Right atrium auricular region (tissue), 2 donors: ENCODE measurements at regions not wholly inside any gene's neighbourhood (a gene's known extent, or its start where the extent isn't known, plus 50 kb on each side); places are given as distances from the start of the nearest gene placed in this dataset.

Experiments used
- DNase-seq: peaks from one replicate; pipeline ENCODE4 v3.0.0-alpha.2; 2019; ENCODE audit warnings: low spot score
- H3K27ac ChIP-seq, 2 donors: fragments of 200-600 bp; sonication (generic); 1 replicate in 1 of 2; 2 replicates in 1 of 2; pipeline ENCODE4 v1.5.1; 2016 to 2019
- H3K27me3 ChIP-seq, 2 donors: fragments of 200-600 bp; sonication (generic); one replicate each; pipeline versions ENCODE4 v1.5.1 to v1.6.0; 2017 to 2019
- H3K36me3 ChIP-seq: fragments of 200-600 bp; sonication (generic); one replicate; pipeline ENCODE4 v1.5.1; 2016
- H3K4me1 ChIP-seq, 2 donors: fragments of 200-600 bp; sonication (generic); one replicate each; pipeline versions ENCODE4 v1.5.1 to v1.6.0; 2017 to 2019
- H3K4me3 ChIP-seq, 2 donors: fragments of 200-600 bp; sonication (generic); 1 replicate in 1 of 2; 2 replicates in 1 of 2; pipeline ENCODE4 v1.5.1; 2017 to 2019; ENCODE audit warnings: mild to moderate bottlenecking in 1 of 2, moderate library complexity in 1 of 2
- H3K9me3 ChIP-seq, 2 donors: fragments of 200-600 bp; sonication (generic); one replicate each; pipeline ENCODE4 v1.5.1; 2019
- CTCF ChIP-seq, 2 donors: fragments of 200-600 bp; sonication (generic); IDR thresholded peaks; one replicate each; pipeline ENCODE4 v1.5.1; 2019; ENCODE audit warnings: antibody characterized with exemption in 2 of 2

- Histone ChIP-seq H3K4me3 (no peak overlapping the region), H3K27me3 (no peaks in the 10 kb centered on the region), H3K9me3 (no peaks in the 10 kb centered on the region), H3K4me1 (no peaks in the 10 kb centered on the region), H3K36me3 (no peaks in the 10 kb centered on the region), H3K27ac (no peak overlapping the region)
- DNase-seq, result no peak
- TF ChIP-seq CTCF (IDR thresholded peaks at IDR 0.05), result peak; percentile 22 to 69
Observed at GRCh38 chr3:148309390-148310035, 388.2 kb upstream of the AGTR1 start.

GRCh38 chr3:148315756-148316155 is 381.9 kb upstream of the AGTR1 start:
- no peaks in the 10 kb centered on the region for H3K36me3 ChIP-seq
- no peak overlapping the region for H3K4me3 ChIP-seq
- no peaks in the 10 kb centered on the region for H3K9me3 ChIP-seq
- H3K27me3 ChIP-seq, result no peaks in the 10 kb centered on the region
- DNase-seq, result no peak
- H3K27ac ChIP-seq, result no peak overlapping the region
- no peaks in the 10 kb centered on the region for H3K4me1 ChIP-seq
- TF ChIP-seq CTCF (IDR thresholded peaks at IDR 0.05), result no peak

GRCh38 chr3:148318240-148318639 is 379.5 kb upstream of the AGTR1 start:
- H3K27me3 ChIP-seq, result no peaks in the 10 kb centered on the region

GRCh38 chr3:148319161-148319915 is 378.4 kb upstream of the AGTR1 start:
- Histone ChIP-seq H3K4me1 (no peaks in the 10 kb centered on the region), H3K9me3 (no peaks in the 10 kb centered on the region), H3K27ac (no peak overlapping the region), H3K4me3 (no peak overlapping the region), H3K36me3 (no peaks in the 10 kb centered on the region), H3K27me3 (no peaks in the 10 kb centered on the region)
- TF ChIP-seq CTCF (IDR thresholded peaks at IDR 0.05), result no peak
- no peak for DNase-seq

More at GRCh38 chr3:148318240-148318639, 379.5 kb upstream of the AGTR1 start:
- no peaks in the 10 kb centered on the region for H3K36me3 ChIP-seq
- no peak overlapping the region for H3K4me3 ChIP-seq
- TF ChIP-seq CTCF (IDR thresholded peaks at IDR 0.05), result no peak
- DNase-seq, result no peak
- no peak overlapping the region for H3K27ac ChIP-seq
- H3K9me3 ChIP-seq, result no peaks in the 10 kb centered on the region
- no peaks in the 10 kb centered on the region for H3K4me1 ChIP-seq

GRCh38 chr3:148319960-148320359 is 377.7 kb upstream of the AGTR1 start:
- DNase-seq, result no peak
- H3K27me3 ChIP-seq, result no peaks in the 10 kb centered on the region
- TF ChIP-seq CTCF (IDR thresholded peaks at IDR 0.05), result no peak
- no peaks in the 10 kb centered on the region for H3K9me3 ChIP-seq
- H3K36me3 ChIP-seq, result no peaks in the 10 kb centered on the region
- no peak overlapping the region for H3K27ac ChIP-seq
- H3K4me3 ChIP-seq, result no peak overlapping the region
- H3K4me1 ChIP-seq, result no peaks in the 10 kb centered on the region
